ENCODE measurements at regions not wholly inside any gene's neighbourhood (a gene's known extent, or its start where the extent isn't known, plus 50 kb on each side); places are given as distances from the start of the nearest gene placed in this dataset.

DNA sequence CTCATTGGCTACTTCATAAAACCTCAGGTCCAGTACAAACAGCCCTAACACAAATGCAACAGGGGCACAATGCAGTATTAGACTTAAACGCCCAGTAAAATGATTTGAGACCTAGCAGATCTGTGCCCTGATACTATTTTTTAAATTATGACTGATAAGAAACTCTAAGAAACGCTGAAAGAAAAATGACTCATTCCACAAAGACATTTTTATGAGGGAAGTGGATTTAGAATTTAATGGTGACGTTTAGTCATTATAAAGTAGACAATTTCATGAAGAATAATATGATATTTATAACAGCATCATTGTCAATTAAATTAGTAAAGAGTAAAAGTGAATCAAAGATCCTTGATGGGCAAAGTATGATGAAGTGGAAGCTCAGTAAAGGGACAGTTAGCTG is 80.4 kb upstream of the DHX40 start:
- Histone ChIP-seq H3K36me3 (replicated peaks; ENCODE audit: insufficient read depth, low read depth) (no peaks in the 10 kb centered on the region), H3K4me2 (no peak overlapping the region), H3K9me3 (ENCODE audit: low read depth) (no peaks in the 10 kb centered on the region), H3K27ac (no peak overlapping the region), H3K27me3 (no peaks in the 10 kb centered on the region), H3K79me2 (no peaks in the 10 kb centered on the region), H2AFZ (no peak overlapping the region), H3K4me1 (ENCODE audit: insufficient read depth) (no peaks in the 10 kb centered on the region), H4K20me1 (ENCODE audit: insufficient read depth, poor library complexity, severe bottlenecking) (no peaks in the 10 kb centered on the region), H3K9me2 (replicated peaks; ENCODE audit: insufficient read depth) (no peaks in the 10 kb centered on the region), H3K4me3 (no peak overlapping the region)
- TF ChIP-seq EZH2phosphoT487 (IDR thresholded peaks at IDR 0.05; ENCODE audit: low read depth, severe bottlenecking, unreplicated experiment) (no peak), CTCF (IDR thresholded peaks at IDR 0.05; ENCODE audit: poor library complexity) (no peak), EZH2 (IDR thresholded peaks at IDR 0.05; ENCODE audit: borderline replicate concordance) (no peak)
- no peak for DNase-seq (ENCODE audit: low spot score)
- WGBS (ENCODE audit: low lambda C conversion rate, missing lambda C conversion rate): 55% methylated on average over 3 of the region's 3 CpGs

- Histone ChIP-seq H3K27ac (no peak overlapping the region), H3K9me3 (ENCODE audit: low read depth) (no peaks in the 10 kb centered on the region), H4K20me1 (ENCODE audit: insufficient read depth, poor library complexity, severe bottlenecking) (no peaks in the 10 kb centered on the region), H3K4me3 (no peak overlapping the region), H3K79me2 (no peaks in the 10 kb centered on the region), H3K4me2 (no peak overlapping the region), H2AFZ (no peak overlapping the region), H3K27me3 (no peaks in the 10 kb centered on the region), H3K4me1 (ENCODE audit: insufficient read depth) (no peaks in the 10 kb centered on the region), H3K36me3 (replicated peaks; ENCODE audit: insufficient read depth, low read depth) (no peaks in the 10 kb centered on the region), H3K9me2 (replicated peaks; ENCODE audit: insufficient read depth) (no peaks in the 10 kb centered on the region)
- no peak for DNase-seq (ENCODE audit: low spot score)
- TF ChIP-seq EZH2phosphoT487 (IDR thresholded peaks at IDR 0.05; ENCODE audit: low read depth, severe bottlenecking, unreplicated experiment) (no peak), CTCF (IDR thresholded peaks at IDR 0.05; ENCODE audit: poor library complexity) (no peak), EZH2 (IDR thresholded peaks at IDR 0.05; ENCODE audit: borderline replicate concordance) (no peak)
These were observed 79.5 kb upstream of the DHX40 start for GRCh38 chr17:59485946-59486345.

DNA sequence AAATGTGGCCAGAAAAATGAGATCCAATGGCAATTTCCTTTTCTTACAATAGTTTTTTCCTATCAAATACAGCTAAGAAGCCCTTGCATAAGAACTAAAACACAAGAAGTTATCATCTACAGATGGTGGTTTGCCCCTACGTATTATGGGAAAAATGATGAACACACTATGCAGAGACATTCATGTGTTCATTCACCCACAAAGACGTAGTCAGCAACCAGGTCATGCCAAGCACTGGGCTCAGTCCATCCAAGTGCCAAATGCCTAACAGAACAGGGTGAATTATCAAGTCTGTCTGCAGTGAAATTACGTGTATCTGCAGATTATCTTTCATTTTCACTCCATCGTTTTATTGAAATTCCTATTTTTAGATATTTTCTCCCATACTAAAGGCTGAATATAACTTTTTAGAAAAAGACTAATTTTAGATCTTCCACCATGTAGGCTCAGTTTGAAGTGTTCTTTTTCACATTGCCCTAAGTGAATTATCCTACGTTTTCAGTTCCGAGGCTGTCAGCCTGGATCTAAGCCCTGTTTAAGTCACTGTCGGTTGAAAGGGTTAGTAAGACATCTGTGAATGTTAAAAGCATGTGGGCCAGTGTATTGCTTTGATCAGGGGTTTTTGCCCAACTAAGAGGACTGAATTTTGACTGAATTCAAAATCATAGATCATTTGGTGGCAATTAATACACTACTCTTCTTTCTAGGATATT is 78.1 kb upstream of the DHX40 start:
- no peaks in the 10 kb centered on the region for H3K9me2 ChIP-seq (replicated peaks; ENCODE audit: insufficient read depth)
- no peaks in the 10 kb centered on the region for H3K27me3 ChIP-seq
- H3K36me3 ChIP-seq (replicated peaks; ENCODE audit: insufficient read depth, low read depth): no peaks in the 10 kb centered on the region
- no peaks in the 10 kb centered on the region for H4K20me1 ChIP-seq (ENCODE audit: insufficient read depth, poor library complexity, severe bottlenecking)
- no peak overlapping the region for H2AFZ ChIP-seq
- WGBS (ENCODE audit: low lambda C conversion rate, missing lambda C conversion rate): 71% methylated on average over 7 of the region's 7 CpGs
- TF ChIP-seq EZH2 (IDR thresholded peaks at IDR 0.05; ENCODE audit: borderline replicate concordance): no peak
- TF ChIP-seq EZH2phosphoT487 (IDR thresholded peaks at IDR 0.05; ENCODE audit: low read depth, severe bottlenecking, unreplicated experiment): no peak
- no peak for TF ChIP-seq CTCF (IDR thresholded peaks at IDR 0.05; ENCODE audit: poor library complexity)
- H3K79me2 ChIP-seq: no peaks in the 10 kb centered on the region
- no peaks in the 10 kb centered on the region for H3K4me1 ChIP-seq (ENCODE audit: insufficient read depth)
- H3K9me3 ChIP-seq (ENCODE audit: low read depth): no peaks in the 10 kb centered on the region
- no peak for DNase-seq (ENCODE audit: low spot score)
- no peak overlapping the region for H3K4me3 ChIP-seq
- no peak overlapping the region for H3K4me2 ChIP-seq
- H3K27ac ChIP-seq: no peak overlapping the region

All from hepatocyte (in vitro differentiated cells).